Vagina (tissue), 2 donors: ENCODE measurements at regions not wholly inside any gene's neighbourhood (a gene's known extent, or its start where the extent isn't known, plus 50 kb on each side); places are given as distances from the start of the nearest gene placed in this dataset.

Source experiments
- POLR2A ChIP-seq, 2 donors: fragments of 450-650 bp; IDR thresholded peaks; one replicate each; pipeline ENCODE4 v1.6.1; 2017; ENCODE audit warnings: antibody characterized with exemption in 2 of 2, mild to moderate bottlenecking in 2 of 2, moderate library complexity in 2 of 2
- TF ChIP-seq, protein P1 (sequence below), 3 experiments: fragments of 450-650 bp in 2 of 3; fragments of 200-600 bp in 1 of 3; sonication (generic) in 1 of 3; IDR thresholded peaks; one replicate each; pipeline ENCODE4 v1.5.1; 2017 to 2019; ENCODE audit warnings: antibody characterized with exemption in 3 of 3, mild to moderate bottlenecking in 2 of 3, moderate library complexity in 2 of 3

DNA sequence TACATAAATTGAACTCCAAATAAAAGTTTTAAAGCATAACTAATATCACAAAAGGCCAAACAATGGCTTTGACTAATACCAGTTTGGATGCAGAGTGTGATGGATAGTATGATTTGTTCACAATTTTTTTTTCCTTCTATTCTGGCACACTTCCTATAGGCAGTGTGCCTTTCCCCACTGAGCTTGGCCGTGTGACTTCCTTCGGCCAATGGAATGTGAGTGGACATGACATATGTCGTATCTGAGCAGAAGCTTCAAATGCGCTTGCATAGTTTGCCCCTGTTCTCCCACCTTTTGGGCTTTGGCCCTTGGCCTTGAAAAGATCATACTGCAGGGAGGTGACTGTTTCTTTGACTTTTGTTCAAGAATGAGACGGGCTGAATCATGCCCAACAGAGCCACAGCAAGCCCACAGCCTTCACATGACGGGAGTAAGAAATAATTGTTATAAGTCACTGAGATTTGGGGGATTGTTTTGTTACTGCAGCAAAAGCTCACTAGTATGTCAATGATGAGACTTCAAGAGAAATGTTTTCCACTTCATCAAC lies 279.9 kb upstream of the NEBL start:
- TF ChIP-seq, protein P1, sequence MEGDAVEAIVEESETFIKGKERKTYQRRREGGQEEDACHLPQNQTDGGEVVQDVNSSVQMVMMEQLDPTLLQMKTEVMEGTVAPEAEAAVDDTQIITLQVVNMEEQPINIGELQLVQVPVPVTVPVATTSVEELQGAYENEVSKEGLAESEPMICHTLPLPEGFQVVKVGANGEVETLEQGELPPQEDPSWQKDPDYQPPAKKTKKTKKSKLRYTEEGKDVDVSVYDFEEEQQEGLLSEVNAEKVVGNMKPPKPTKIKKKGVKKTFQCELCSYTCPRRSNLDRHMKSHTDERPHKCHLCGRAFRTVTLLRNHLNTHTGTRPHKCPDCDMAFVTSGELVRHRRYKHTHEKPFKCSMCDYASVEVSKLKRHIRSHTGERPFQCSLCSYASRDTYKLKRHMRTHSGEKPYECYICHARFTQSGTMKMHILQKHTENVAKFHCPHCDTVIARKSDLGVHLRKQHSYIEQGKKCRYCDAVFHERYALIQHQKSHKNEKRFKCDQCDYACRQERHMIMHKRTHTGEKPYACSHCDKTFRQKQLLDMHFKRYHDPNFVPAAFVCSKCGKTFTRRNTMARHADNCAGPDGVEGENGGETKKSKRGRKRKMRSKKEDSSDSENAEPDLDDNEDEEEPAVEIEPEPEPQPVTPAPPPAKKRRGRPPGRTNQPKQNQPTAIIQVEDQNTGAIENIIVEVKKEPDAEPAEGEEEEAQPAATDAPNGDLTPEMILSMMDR (IDR thresholded peaks at IDR 0.05): no peak
- no peak for TF ChIP-seq POLR2A (IDR thresholded peaks at IDR 0.05)
